Fibroblast of lung (primary cell): ENCODE measurements at regions not wholly inside any gene's neighbourhood (a gene's known extent, or its start where the extent isn't known, plus 50 kb on each side); places are given as distances from the start of the nearest gene placed in this dataset.

Experiments used
- CTCF ChIP-seq, 2 donors: IDR thresholded peaks in 1 of 2; conservative IDR thresholded peaks in 1 of 2; 1 replicate in 1 of 2; 2 replicates in 1 of 2; pipeline ENCODE4 v1.5.1; 2011 to 2012; ENCODE audit warnings: low read length in 2 of 2, control low read depth in 1 of 2, inconsistent platforms in 1 of 2, low read depth in 1 of 2, mild to moderate bottlenecking in 1 of 2
- EZH2 ChIP-seq: IDR thresholded peaks from 2 replicates; pipeline ENCODE4 v1.5.1; 2012; ENCODE audit warnings: low read length, control low read depth, mild to moderate bottlenecking; ENCODE audit errors: missing control alignments

GRCh38 chr6:109263873-109264700, 118.2 kb downstream of the CD164 start:
- TF ChIP-seq CTCF (conservative IDR thresholded peaks at IDR 0.05 in 1 of 2, IDR thresholded peaks at IDR 0.05 in 1 of 2; ENCODE audit: low read depth in 1 of 2, low read length in 2 of 2) = no peak
- no peak for TF ChIP-seq EZH2
